Peyer's patch (tissue), 4 donors: ENCODE measurements at regions not wholly inside any gene's neighbourhood (a gene's known extent, or its start where the extent isn't known, plus 50 kb on each side); places are given as distances from the start of the nearest gene placed in this dataset.

Experiments
- DNase-seq, 3 donors: peaks; one replicate each; pipeline ENCODE4 v3.0.0-alpha.2; 2017 to 2019
- H3K27ac ChIP-seq, 4 donors: fragments of 200-600 bp; sonication (generic); one replicate each; pipeline ENCODE4 v1.5.1; 2016 to 2019
- H3K27me3 ChIP-seq, 2 donors: fragments of 200-600 bp; sonication (generic); one replicate each; pipeline ENCODE4 v1.5.1; 2019
- H3K36me3 ChIP-seq, 3 donors: fragments of 200-600 bp; sonication (generic); one replicate each; pipeline ENCODE4 v1.5.1; 2016 to 2019
- H3K4me1 ChIP-seq, 4 donors: fragments of 200-600 bp; sonication (generic); one replicate each; pipeline ENCODE4 v1.5.1; 2016 to 2019
- H3K4me3 ChIP-seq, 4 donors: fragments of 200-600 bp; sonication (generic); 1 replicate in 3 of 4; 2 replicates in 1 of 4; pipeline ENCODE4 v1.5.1; 2016 to 2019; ENCODE audit warnings: mild to moderate bottlenecking in 1 of 4
- H3K9me3 ChIP-seq, 4 donors: fragments of 200-600 bp; sonication (generic); one replicate each; pipeline ENCODE4 v1.5.1; 2016 to 2019; ENCODE audit warnings: mild to moderate bottlenecking in 1 of 4
- CTCF ChIP-seq, 6 experiments: fragments of 450-650 bp in 4 of 6; fragments of 200-600 bp in 2 of 6; sonication (generic) in 1 of 6; IDR thresholded peaks; one replicate each; pipeline ENCODE4 v1.5.1; 2017 to 2019; ENCODE audit warnings: antibody characterized with exemption in 6 of 6, mild to moderate bottlenecking in 3 of 6, moderate library complexity in 1 of 6
- POLR2A ChIP-seq, 2 donors: fragments of 450-650 bp; IDR thresholded peaks; one replicate each; pipeline ENCODE4 v1.5.1; 2017; ENCODE audit warnings: antibody characterized with exemption in 2 of 2, mild to moderate bottlenecking in 2 of 2, moderate library complexity in 2 of 2

- Histone ChIP-seq H3K36me3 (no peaks in the 10 kb centered on the region), H3K9me3 (no peaks in the 10 kb centered on the region), H3K4me1 (no peaks in the 10 kb centered on the region), H3K4me3 (no peak overlapping the region), H3K27ac (no peak overlapping the region), H3K27me3 (no peaks in the 10 kb centered on the region)
- DNase-seq = no peak
- no peak for TF ChIP-seq POLR2A (IDR thresholded peaks at IDR 0.05)
- TF ChIP-seq CTCF (IDR thresholded peaks at IDR 0.05) = no peak
Observed at GRCh38 chr5:100690036-100690560, 154.9 kb downstream of the FAM174A start.

GRCh38 chr5:100691085-100691484, 155.9 kb downstream of the FAM174A start:
- Histone ChIP-seq H3K4me1 (no peaks in the 10 kb centered on the region), H3K4me3 (no peak overlapping the region), H3K27ac (no peak overlapping the region), H3K36me3 (no peaks in the 10 kb centered on the region), H3K27me3 (no peaks in the 10 kb centered on the region), H3K9me3 (no peaks in the 10 kb centered on the region)
- no peak for DNase-seq
- TF ChIP-seq POLR2A (IDR thresholded peaks at IDR 0.05) (no peak), CTCF (IDR thresholded peaks at IDR 0.05) (no peak)

- Histone ChIP-seq H3K27me3 (no peaks in the 10 kb centered on the region), H3K4me1 (no peaks in the 10 kb centered on the region), H3K36me3 (no peaks in the 10 kb centered on the region), H3K27ac (no peak overlapping the region), H3K9me3 (no peaks in the 10 kb centered on the region), H3K4me3 (no peak overlapping the region)
- DNase-seq = no peak
- no peak for TF ChIP-seq CTCF (IDR thresholded peaks at IDR 0.05)
- no peak for TF ChIP-seq POLR2A (IDR thresholded peaks at IDR 0.05)
Observed at GRCh38 chr5:100691548-100691947, 156.4 kb downstream of the FAM174A start.

GRCh38 chr5:100693481-100693880, 158.3 kb downstream of the FAM174A start:
- Histone ChIP-seq H3K4me3 (no peak overlapping the region), H3K9me3 (no peaks in the 10 kb centered on the region), H3K36me3 (no peaks in the 10 kb centered on the region), H3K27ac (no peak overlapping the region), H3K4me1 (no peaks in the 10 kb centered on the region), H3K27me3 (no peaks in the 10 kb centered on the region)
- TF ChIP-seq CTCF (IDR thresholded peaks at IDR 0.05) (no peak), POLR2A (IDR thresholded peaks at IDR 0.05) (no peak)
- DNase-seq = no peak

- DNase-seq = no peak
- H3K27me3 ChIP-seq = no peaks in the 10 kb centered on the region
- TF ChIP-seq CTCF (IDR thresholded peaks at IDR 0.05) (no peak), POLR2A (IDR thresholded peaks at IDR 0.05) (no peak)
- no peaks in the 10 kb centered on the region for H3K36me3 ChIP-seq
- no peaks in the 10 kb centered on the region for H3K9me3 ChIP-seq
- no peak overlapping the region for H3K27ac ChIP-seq
- H3K4me3 ChIP-seq = no peak overlapping the region
- H3K4me1 ChIP-seq = no peaks in the 10 kb centered on the region
Observed at GRCh38 chr5:100694100-100694499, 158.9 kb downstream of the FAM174A start.

GRCh38 chr5:100697970-100698369, 162.8 kb downstream of the FAM174A start:
- Histone ChIP-seq H3K4me1 (no peaks in the 10 kb centered on the region), H3K36me3 (no peaks in the 10 kb centered on the region), H3K27me3 (no peaks in the 10 kb centered on the region), H3K27ac (no peak overlapping the region), H3K4me3 (no peak overlapping the region), H3K9me3 (no peaks in the 10 kb centered on the region)
- TF ChIP-seq POLR2A (IDR thresholded peaks at IDR 0.05) = no peak
- TF ChIP-seq CTCF (IDR thresholded peaks at IDR 0.05) = no peak
- no peak for DNase-seq
